K562 (cell line): ENCODE measurements at regions not wholly inside any gene's neighbourhood (a gene's known extent, or its start where the extent isn't known, plus 50 kb on each side); places are given as distances from the start of the nearest gene placed in this dataset.
"Not testable (repeated sequence)": the region's sequence is repeated elsewhere in the genome, so short reads cannot be mapped to it uniquely, and the experiment has no call there.

Experiments
- C11orf30 ChIP-seq: fragments of 450-650 bp; IDR thresholded peaks from 2 replicates; pipeline ENCODE4 v1.6.1; 2016; ENCODE audit warnings: low read depth, mild to moderate bottlenecking
- TF ChIP-seq, protein P1 (sequence below), 2 experiments: fragments of 250-450 bp in 1 of 2; fragments of 450-650 bp in 1 of 2; sonication (Bioruptor Pico) in 1 of 2; IDR thresholded peaks; 2 replicates each; pipeline versions ENCODE4 v1.6.1 to v1.8.0; 2016 to 2021; ENCODE audit warnings: mild to moderate bottlenecking in 2 of 2, moderate library complexity in 2 of 2, missing compliant biosample characterization in 1 of 2, missing genetic modification characterization in 1 of 2

- TF ChIP-seq, protein P1, sequence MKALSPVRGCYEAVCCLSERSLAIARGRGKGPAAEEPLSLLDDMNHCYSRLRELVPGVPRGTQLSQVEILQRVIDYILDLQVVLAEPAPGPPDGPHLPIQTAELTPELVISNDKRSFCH (CRISPR knock-in tag; IDR thresholded peaks at IDR 0.05): not testable (repeated sequence)
- TF ChIP-seq, protein P1 (tag; IDR thresholded peaks at IDR 0.05): not testable (repeated sequence)
- not testable (repeated sequence) for TF ChIP-seq C11orf30
Measured at GRCh38 chr9:64468943-64469342, 816.1 kb downstream of the FOXD4L5 start.
